BE2C (cell line): ENCODE measurements at regions not wholly inside any gene's neighbourhood (a gene's known extent, or its start where the extent isn't known, plus 50 kb on each side); places are given as distances from the start of the nearest gene placed in this dataset.
"Not testable (repeated sequence)": the region's sequence is repeated elsewhere in the genome, so short reads cannot be mapped to it uniquely, and the experiment has no call there.

ENCODE experiments used
- DNase-seq: peaks from one replicate; pipeline ENCODE4 v3.0.0-alpha.2; 2020
- H3K27me3 ChIP-seq: fragments of 250-450 bp; sonication (Bioruptor Pico); 2 replicates; pipeline ENCODE4 v1.5.1; 2020; ENCODE audit warnings: mild to moderate bottlenecking
- H3K36me3 ChIP-seq: fragments of 250-450 bp; sonication (Bioruptor Pico); 2 replicates; pipeline ENCODE4 v1.5.1; 2020; ENCODE audit warnings: mild to moderate bottlenecking
- H3K4me1 ChIP-seq: fragments of 250-450 bp; sonication (Bioruptor Pico); 2 replicates; pipeline ENCODE4 v1.5.1; 2020
- H3K4me3 ChIP-seq: 2 replicates; pipeline ENCODE4 v1.5.1; 2011; ENCODE audit warnings: low read depth, low read length
- H3K9me3 ChIP-seq: fragments of 250-450 bp; sonication (Bioruptor Pico); 2 replicates; pipeline ENCODE4 v1.5.1; 2020
- CTCF ChIP-seq: IDR thresholded peaks from 2 replicates; pipeline ENCODE4 v1.5.1; 2012; ENCODE audit warnings: mild to moderate bottlenecking, low read depth, low read length

GRCh38 chr6:169406804-169407203 lies 153.2 kb upstream of the THBS2 start:
- H3K9me3 ChIP-seq = no peaks in the 10 kb centered on the region; the same call in 1 of the 2 replicates
- H3K4me1 ChIP-seq = no peaks in the 10 kb centered on the region
- no peak overlapping the region for H3K4me3 ChIP-seq
- H3K36me3 ChIP-seq = no peaks in the 10 kb centered on the region
- no peaks in the 10 kb centered on the region for H3K27me3 ChIP-seq
- no peak for TF ChIP-seq CTCF
- no peak for DNase-seq

GRCh38 chr6:169406034-169406433 lies 152.4 kb upstream of the THBS2 start:
- no peak for TF ChIP-seq CTCF
- Histone ChIP-seq H3K27me3 (no peaks in the 10 kb centered on the region), H3K4me3 (no peak overlapping the region), H3K36me3 (no peaks in the 10 kb centered on the region), H3K4me1 (no peaks in the 10 kb centered on the region), H3K9me3 (no peaks in the 10 kb centered on the region; the same call in 1 of the 2 replicates)
- no peak for DNase-seq

- Histone ChIP-seq H3K36me3 (no peaks in the 10 kb centered on the region), H3K4me1 (no peaks in the 10 kb centered on the region), H3K9me3 (no peaks in the 10 kb centered on the region; the same call in 1 of the 2 replicates), H3K27me3 (no peaks in the 10 kb centered on the region), H3K4me3 (no peak overlapping the region)
- DNase-seq = no peak
- TF ChIP-seq CTCF = no peak
Measured at GRCh38 chr6:169404828-169405227, 151.2 kb upstream of the THBS2 start.

- no peaks in the 10 kb centered on the region for H3K9me3 ChIP-seq
- no peaks in the 10 kb centered on the region for H3K4me1 ChIP-seq
- no peak for DNase-seq
- H3K27me3 ChIP-seq = no peaks in the 10 kb centered on the region
- TF ChIP-seq CTCF = no peak
- no peak overlapping the region for H3K4me3 ChIP-seq
- no peaks in the 10 kb centered on the region for H3K36me3 ChIP-seq
Measured at GRCh38 chr6:169398342-169399105, 144.9 kb upstream of the THBS2 start.

GRCh38 chr6:169397684-169398083 lies 144.0 kb upstream of the THBS2 start:
- no peaks in the 10 kb centered on the region for H3K9me3 ChIP-seq
- H3K4me3 ChIP-seq = no peak overlapping the region
- no peaks in the 10 kb centered on the region for H3K4me1 ChIP-seq
- DNase-seq = no peak
- H3K36me3 ChIP-seq = no peaks in the 10 kb centered on the region
- H3K27me3 ChIP-seq = no peaks in the 10 kb centered on the region
- TF ChIP-seq CTCF = no peak

- no peaks in the 10 kb centered on the region for H3K27me3 ChIP-seq
- H3K9me3 ChIP-seq = no peaks in the 10 kb centered on the region
- no peaks in the 10 kb centered on the region for H3K4me1 ChIP-seq
- no peaks in the 10 kb centered on the region for H3K36me3 ChIP-seq
- H3K4me3 ChIP-seq = no peak overlapping the region
- no peak for TF ChIP-seq CTCF
- DNase-seq = no peak
Measured at GRCh38 chr6:169396554-169397163, 143.0 kb upstream of the THBS2 start.

GRCh38 chr6:169396009-169396539 lies 142.4 kb upstream of the THBS2 start:
- DNase-seq, H3K27me3 ChIP-seq, H3K36me3 ChIP-seq, H3K9me3 ChIP-seq, H3K4me3 ChIP-seq, H3K4me1 ChIP-seq: not testable (repeated sequence)
